T-helper 1 cell treated with Interleukin-12 subunit alpha and Interleukin-12 subunit beta and Interleukin-4 antibody, amounts not matched to agents 30 ng/mL and 1 ng/mL, for 36 hours (primary cell): ENCODE measurements at regions not wholly inside any gene's neighbourhood (a gene's known extent, or its start where the extent isn't known, plus 50 kb on each side); places are given as distances from the start of the nearest gene placed in this dataset.

Source experiments
- intact Hi-C: fragments of 100-400 bp; cut with micrococcal nuclease; formaldehyde crosslinking; loops from one replicate; pipeline ENCODE4 v1.15.1; 2024

DNA sequence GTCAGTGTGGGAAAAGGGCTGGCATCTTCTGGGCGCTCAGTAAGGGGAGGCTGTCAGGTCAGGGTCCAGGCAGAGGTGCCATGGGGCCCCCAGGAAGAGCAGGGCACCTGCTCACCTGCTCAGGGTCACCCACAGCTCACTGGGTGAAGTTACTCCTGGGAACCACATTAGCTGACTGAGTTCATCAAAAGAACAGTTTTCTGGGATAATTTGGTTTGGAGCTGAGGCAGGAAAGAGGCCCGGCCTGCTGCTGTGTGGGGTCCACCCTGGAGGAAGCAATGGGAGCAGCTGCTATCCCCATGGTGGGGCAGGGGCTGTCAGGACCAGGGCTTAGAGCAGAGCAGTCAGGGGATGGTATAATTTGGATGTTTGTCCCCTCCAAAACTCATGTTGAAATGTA, 97.2 kb upstream of the GPC1 start:
- intact Hi-C loops = no loop called here

DNA sequence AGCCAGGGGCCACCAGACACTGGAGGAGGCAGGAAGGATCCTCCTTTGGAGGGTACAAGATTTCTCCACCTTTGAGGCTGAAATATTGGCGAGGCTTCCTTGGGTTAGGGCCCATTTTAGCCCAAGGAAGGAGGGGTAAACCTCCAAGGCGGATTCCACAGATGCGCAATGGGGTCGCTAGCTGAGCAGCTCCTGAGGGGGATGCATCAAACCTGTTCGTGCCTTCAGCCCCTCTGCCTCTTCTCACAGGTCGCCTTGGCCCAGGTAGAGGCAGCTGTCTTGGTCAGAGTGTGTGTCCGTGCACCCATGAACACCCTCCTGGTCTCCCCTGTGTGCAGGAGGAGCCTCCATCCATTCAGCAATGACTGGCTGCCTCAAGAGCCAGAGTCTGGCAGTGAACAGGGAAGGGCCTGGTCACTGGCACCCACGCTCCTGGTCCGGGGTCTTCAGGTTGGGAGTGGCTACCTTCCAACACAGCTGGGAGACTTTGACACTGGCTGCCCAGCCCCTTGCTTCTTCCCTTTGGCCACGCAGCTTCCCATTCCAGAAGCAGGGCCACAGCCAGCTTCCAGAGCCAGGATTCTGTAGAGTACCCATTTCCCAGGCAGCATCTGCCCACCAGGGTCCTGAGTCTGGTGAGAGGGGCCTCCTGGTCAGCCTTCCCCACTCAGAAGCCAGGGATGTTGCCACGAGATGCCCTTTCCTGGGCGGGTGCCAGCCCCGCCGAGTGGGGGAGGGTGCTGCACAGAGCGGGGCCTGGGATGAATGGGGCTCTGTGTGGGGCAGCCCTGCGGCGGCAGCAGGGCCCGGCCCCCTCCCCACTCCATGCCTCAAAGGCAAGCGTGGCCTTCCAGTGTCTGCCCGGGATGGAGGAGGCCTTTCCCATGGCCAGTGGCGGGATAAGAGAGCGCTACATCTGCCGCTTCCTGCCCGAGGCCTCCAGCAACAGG, 95.8 kb upstream of the GPC1 start:
- intact Hi-C loops = no loop called here

GRCh38 chr2:240340361-240340761, 95.1 kb upstream of the GPC1 start:
- intact Hi-C loops = no loop called here

DNA sequence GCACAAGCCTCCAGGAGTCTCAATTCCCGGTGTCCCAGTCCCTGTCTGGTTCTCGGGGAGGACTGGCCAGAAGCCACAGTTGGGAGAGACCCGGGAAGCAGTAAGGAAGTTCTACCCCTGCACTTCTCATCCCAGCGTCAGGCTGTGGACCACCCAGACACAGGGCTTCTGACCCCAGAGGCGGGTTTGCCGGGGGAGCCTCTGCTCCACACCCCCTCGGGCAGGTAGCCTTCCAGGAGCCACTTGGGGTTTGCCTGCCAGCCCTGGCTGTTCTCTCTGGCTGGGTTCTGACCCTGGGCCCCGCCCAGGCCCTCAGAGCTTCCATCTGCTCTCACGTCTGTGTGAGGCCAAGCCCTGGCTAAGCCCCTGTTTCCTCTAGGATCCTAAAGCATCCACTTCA, 94.4 kb upstream of the GPC1 start:
- intact Hi-C loops = no loop called here

GRCh38 chr2:240343548-240343947, 91.9 kb upstream of the GPC1 start:
- intact Hi-C loops = no loop called here

DNA sequence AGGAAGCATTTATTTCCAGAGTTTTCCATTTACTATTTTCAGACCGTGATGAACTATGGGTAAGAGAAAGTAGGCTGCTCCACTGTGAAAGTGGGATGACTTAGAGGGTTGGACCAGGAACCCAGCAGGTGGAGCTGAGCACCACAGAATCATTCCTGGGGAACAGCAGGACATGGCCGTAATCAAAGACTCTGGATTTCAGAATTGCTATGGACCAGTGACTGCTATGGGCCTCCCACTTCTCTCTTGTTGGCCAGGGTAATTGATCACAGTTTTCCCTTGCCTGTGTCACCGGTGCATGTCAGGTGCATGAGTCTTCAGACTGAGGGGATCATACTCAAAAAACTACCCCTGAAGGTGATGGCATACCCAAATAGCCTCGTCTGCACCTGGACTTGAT, 90.6 kb upstream of the GPC1 start:
- intact Hi-C loops = no loop called here

DNA sequence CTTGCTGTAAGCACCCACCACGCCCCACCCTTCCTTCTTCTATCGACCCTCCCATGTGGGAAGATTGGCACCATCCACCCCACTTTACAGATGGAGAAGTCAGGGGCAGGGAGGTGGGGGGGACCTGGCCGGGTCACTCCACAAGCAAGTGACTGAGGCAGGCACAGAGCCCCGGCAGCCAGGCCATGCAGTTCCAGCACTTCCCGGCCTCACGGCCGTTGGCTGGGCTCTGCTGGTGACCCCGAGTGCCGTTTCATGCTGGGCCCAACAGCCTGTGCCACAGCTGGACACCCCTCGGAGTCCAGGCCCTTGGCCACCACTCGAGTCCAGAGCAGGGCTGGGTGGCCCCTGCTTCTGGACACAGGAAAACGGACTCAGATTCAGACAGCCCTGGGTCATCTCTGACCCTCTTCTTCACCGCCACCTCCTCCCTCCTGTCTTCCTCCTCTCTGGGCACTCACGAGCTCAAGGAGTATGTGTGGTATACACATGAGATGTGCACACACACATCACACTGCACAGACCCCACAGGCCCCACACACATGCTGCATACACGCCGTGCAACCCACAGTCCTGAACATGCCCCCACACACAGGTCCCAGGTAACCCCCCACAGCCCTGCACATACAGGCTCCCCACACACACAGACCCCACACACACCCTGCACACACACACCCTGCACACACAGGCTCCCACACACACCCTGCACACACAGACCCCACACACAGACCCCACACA, 89.3 kb upstream of the GPC1 start:
- intact Hi-C loops = no loop called here

DNA sequence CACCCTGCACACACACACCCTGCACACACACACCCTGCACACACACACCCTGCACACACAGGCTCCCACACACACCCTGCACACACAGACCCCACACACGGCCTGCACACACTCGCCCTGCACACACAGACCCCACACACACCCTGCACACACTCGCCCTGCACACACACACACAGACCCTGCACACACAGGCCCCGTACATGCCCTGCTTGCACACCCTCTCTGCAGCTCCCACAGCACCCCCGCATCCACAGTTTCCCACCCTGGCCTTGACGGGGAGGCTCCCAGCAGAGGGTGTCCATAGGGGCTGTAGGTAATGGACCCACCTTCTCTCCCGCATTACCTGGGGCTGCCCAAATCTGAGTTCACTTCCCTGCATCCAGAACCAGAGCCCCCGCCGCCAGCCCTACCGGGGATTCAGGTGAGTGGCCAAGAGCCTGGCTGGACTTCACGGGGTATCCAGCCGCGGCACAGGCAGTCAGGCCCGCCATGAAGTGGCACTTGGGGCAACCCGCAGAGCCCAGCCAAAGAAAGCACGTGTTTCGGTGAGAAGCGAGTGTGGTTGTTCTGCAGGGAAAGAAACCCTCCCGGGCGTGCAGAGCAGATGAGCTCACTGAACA, 88.6 kb upstream of the GPC1 start:
- intact Hi-C loops = no loop called here

DNA sequence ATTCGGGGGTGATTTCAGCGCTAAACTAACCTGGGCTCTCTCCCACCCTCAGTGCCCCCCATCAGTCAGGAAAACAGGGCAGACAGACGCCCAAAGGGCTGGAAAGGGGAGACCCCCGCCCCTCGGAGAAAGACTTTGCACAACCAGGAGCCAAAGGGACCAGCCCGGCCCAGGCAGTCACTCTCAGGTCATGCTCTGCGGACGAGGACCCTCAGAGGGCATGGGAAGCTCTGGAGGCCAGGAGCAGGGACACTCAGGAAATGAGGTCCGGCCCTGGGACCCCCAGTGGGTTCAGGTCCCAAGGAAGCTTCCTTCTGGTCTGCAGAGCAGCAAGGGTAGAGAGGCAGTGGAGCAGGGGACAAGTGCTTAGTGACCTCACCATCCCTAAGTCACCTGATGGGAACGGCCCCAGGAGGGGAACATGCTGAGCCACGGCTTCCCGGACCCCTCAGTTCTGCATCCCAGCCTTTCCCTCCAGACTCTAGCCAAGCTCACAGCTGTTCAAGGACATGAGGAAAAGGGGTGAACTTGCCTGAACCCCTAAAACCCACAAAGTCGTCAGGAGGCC, 88.0 kb upstream of the GPC1 start:
- intact Hi-C loops = no loop called here

DNA sequence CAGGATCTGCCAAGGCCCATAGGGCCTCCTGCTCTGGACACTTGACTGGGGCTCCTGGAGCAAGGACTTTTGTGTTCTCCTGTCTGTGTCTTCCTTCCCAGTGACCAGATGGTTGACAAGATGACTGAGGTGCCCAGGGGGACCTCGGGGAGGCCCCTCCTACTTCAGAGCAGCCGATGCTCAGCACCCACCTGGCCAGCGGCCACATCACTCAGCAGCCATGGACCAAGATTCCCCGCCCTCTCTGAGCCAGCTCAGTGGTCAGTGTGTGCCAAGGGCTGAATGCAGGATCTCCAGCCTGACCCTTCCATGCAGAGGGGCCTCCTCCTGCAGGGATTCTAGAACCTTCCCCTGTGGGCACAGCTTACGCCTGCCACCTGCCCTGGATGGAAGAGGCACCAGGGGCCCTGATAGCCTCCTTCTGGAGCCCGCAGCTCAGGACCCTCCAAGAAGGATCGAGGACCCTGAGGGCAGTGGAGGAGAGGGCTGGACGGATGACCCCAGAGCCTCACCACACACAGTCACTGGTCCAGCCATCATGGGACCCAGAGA, 87.4 kb upstream of the GPC1 start:
- intact Hi-C loops = no loop called here

GRCh38 chr2:240348522-240348921, 86.9 kb upstream of the GPC1 start:
- intact Hi-C loops = no loop called here

GRCh38 chr2:240349133-240350005, 86.1 kb upstream of the GPC1 start:
- intact Hi-C loops = no loop called here

DNA sequence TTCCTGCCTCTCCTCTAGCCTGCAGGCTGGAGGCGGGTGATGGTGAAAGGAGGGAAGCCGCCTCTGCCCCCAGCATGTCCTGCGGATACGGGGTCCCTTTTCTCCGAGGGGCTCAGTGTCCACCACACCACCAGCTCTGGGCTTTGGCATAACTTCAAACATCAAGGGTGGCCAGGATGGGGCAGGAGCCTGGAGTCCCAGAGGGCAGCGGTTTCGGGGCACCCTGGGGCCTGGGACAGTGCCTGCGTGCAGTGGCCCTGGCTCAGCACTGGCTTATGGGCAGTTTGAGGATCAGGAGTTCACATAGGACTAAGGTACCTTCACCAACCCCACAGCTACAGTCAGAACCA, 85.5 kb upstream of the GPC1 start:
- intact Hi-C loops = no loop called here

GRCh38 chr2:240350696-240351087, 84.8 kb upstream of the GPC1 start:
- intact Hi-C loops = no loop called here

DNA sequence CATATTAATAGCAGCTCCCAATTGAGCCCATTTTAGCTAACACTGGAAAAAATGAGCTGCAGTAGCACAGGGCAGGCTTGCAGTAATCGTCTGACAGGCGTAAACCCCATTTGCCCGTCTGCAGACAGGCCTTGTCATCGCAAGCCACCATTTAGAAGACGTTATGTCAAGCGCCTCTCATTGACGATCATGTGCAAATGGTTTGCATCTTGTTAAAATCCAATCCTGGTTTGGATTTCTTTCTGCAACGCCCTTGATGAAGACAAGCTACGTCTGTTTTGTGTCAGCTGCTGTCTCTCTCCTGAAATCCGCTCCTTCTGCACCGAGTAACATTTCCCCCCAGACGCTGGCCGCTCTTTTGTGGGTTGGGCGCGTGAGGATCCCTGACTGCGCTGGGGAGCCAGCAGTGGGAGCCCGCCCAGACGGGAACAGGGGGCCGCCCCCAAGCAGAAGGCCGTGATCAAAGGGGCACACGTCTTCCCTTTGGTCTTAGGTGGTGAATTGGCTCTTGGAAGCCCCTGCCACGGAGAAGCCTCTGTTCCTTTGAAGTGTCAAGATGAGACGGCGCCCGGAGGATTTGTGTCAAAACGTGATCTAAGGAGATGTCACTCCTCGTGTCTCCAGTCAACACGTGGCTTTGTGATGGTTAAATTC, 84.2 kb upstream of the GPC1 start:
- intact Hi-C loops = no loop called here

DNA sequence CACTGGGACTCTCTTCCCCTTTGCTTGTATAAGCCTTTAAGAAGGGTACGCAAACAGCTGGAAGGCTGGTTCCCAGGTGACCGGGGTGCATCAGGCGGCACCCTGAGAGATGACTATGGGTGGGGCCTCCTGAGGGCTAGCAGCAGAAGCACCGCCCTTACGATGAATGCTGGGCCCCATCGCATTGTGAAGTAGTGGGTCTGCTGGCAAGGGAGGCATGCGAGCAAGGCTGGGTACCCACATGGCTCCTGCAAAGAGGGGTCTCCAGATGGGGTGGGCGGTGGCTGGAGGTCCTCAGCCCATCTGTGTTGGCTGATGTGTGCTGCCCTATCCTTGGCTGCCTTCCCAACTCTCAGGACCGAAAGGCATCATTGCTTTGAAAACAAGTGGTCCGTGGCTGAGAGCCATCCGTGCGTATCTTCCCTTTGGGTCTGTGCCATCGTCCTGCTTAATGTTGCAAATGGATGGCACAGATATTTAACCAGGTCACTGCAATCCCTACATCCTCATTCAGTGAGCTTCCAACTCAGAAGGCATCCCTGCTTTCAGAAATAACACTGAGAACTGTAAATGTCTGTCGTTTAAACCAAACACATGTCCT, 83.5 kb upstream of the GPC1 start:
- intact Hi-C loops = no loop called here

- intact Hi-C loops = no loop called here
These were observed 82.2 kb upstream of the GPC1 start for GRCh38 chr2:240353086-240353798.

- intact Hi-C loops = no loop called here
These were observed 81.5 kb upstream of the GPC1 start for GRCh38 chr2:240353944-240354343.
